Fibroblast of gingiva (primary cell): ENCODE measurements at regions not wholly inside any gene's neighbourhood (a gene's known extent, or its start where the extent isn't known, plus 50 kb on each side); places are given as distances from the start of the nearest gene placed in this dataset.
"Not testable (repeated sequence)": the region's sequence is repeated elsewhere in the genome, so short reads cannot be mapped to it uniquely, and the experiment has no call there.

Experiments used
- DNase-seq: peaks from one replicate; pipeline ENCODE4 v3.0.0-alpha.2; 2011; ENCODE audit warnings: low read depth

GRCh38 chr3:127439621-127440020, 150.9 kb downstream of the TPRA1 start:
- DNase-seq = no peak

GRCh38 chr3:127438951-127439350, 151.1 kb upstream of the PRR20G start:
- DNase-seq = no peak

- DNase-seq = no peak
These were observed 150.5 kb upstream of the PRR20G start for GRCh38 chr3:127438371-127438770.

DNA sequence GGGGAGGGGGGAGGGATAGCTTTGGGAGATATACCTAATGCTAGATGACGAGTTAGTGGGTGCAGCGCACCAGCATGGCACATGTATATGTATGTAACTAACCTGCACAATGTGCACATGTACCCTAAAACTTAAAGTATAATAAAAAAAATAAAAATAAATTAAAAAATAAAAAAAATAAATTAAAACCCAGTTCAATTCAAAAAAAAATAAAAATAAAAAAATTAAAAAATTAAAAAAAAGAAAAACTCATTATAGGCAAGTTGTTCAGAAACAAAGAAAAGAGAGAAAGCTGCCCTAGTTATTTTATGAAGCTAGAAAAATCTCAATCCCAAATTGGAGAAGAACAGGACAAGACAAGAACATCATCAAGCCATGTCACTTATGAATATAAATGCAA, 147.5 kb upstream of the PRR20G start:
- not testable (repeated sequence) for DNase-seq

DNA sequence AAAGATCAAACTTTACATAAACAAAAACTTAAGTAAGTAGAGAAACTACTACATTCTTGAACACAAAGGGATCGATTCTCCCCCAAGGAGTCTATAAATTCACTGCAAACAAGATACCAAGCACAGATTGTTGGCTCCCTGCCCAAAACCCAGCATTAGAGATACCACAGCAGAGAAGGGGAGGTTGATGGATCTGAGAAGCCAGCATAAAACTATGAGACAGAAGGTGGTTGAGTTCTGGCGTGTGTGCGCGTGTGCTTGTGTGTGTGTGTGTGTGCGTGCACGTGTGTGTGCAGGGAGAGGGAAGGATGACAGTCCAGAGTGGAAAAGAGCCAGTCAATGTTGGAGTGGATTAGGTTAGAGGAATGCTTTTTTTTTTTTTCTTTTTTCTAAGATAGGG, 143.2 kb upstream of the PRR20G start:
- DNase-seq = no peak

DNA sequence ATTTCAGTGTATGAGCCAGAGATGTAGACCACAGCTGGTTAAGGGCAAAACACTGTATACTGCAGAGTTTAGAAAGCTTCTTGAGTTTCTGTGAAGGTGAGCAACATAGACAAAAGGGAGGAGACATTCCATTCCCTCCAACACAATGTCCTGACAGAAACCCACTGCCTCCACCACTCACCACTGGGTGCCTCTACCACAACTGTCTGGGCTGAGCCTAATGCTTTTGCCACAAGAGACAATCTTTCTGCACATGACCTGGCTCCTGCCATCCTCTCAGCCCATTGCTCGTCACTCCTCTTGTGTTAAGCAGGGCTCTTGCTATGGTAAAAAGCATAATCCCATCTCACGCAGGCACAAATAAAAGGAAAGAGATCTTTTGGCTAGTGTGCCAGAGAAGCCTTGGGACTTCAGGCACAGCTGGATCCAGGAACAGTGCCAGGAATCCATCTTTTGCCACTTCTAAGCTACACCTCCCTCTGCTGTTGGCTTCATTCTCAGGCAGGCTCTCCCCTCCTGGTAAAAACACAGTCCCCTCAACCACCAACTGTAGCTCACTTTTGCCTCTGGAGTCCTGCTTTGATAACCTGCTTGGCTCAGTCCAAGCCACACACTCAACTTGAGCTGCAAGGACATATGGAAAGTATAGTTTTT, 140.6 kb upstream of the PRR20G start:
- no peak for DNase-seq

DNA sequence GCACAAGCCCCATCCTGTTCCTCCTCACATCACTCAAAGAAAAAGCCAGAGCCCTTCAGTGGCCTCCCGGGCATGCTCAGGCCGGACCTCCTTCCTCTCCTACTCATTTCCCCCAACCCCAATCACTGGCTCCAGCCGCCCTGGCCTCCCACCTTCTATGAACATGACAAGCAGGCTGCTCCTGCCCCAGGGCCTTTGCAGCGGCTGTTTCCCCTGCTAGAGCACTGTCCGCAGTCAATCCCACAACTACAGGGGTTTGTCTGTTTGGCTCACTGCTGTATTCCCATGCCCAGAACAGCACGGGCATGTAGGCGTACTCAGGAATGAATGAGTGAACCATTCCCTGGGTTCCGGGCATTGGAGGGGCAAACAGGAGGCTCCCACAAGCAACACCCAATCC, 139.8 kb upstream of the PRR20G start:
- no peak for DNase-seq

- no peak for DNase-seq
These were observed 139.3 kb upstream of the PRR20G start for GRCh38 chr3:127427156-127427555.

- no peak for DNase-seq
These were observed 138.8 kb upstream of the PRR20G start for GRCh38 chr3:127426444-127427153.

DNA sequence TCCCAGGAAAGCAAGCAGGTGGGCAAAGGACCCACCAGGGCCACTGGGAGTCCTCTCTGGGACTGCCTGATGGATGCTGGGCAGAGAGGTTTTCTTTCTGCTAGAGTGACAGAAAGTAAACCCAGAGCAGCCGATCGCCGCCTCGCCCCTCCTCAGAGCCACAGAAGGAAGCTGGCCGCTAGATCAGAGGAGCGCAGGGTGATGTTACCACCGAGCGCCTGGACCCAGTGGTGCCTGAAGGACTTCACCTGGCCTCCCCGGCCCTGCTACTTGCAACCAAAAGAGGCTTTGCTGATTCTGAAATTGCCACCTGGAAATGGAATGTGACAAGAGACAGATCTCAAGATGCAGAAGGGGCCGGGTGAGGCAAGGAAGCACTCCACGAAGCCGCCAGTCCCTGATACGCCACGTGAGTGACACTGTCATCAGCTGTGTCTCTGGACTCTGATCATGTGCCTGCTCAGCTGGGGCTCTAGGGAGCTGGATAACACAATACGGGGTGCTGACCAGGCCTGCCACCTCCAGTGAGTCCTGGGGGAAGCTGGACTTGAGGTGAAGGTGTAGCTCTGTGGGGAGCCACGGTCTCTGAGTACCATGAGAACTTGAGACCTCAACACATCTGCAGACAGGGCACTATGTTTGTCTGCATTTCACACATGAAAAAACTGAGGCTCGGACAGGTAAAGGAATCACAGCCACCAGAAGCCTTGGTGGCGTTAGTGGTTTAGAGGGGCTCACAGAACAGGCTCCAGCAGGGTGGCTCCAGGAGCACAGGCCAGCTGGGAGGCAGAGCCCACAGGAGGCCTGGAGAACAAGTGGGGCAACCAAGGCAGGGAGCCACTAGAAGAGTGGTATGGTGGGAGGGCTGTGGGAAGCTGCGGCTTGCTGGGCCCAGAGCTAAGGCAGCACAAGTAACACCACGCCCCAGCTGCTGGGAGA, 137.9 kb upstream of the PRR20G start:
- DNase-seq = no peak

DNA sequence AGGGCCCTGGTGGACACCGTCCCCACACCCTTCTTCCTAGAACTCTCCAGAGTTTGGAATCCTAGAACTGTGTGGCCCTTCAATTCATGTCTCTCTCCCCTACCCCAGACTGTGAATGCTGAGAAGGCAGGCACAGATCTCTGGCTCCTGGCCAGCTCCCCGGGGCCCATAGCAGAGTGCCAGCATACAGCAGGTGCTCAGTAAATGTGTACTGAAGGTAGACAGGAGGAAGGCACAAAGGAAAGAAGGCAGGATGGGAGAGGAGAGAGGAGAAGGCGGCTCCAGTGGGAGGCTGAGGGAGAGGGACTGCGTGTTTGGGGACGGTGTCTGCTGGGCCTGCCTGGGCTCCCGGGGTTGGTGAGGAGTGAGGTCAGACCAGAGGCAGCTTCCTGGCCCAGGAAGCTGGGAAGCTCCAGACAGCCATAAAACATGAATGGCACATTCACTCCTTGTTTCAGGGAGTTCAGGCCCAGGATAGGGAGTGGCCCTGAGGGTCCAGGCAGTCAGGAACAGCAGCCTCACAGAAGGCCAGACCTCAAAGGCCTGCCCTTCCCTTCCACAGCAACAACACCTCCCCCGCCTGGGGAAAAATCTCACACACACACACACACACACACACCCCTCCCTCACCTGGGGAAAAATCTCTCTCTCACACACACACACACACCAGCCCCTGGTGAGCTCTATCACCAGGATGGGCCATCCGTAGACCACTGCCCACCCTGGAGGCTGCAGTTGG, 137.1 kb upstream of the PRR20G start:
- DNase-seq = no peak

DNA sequence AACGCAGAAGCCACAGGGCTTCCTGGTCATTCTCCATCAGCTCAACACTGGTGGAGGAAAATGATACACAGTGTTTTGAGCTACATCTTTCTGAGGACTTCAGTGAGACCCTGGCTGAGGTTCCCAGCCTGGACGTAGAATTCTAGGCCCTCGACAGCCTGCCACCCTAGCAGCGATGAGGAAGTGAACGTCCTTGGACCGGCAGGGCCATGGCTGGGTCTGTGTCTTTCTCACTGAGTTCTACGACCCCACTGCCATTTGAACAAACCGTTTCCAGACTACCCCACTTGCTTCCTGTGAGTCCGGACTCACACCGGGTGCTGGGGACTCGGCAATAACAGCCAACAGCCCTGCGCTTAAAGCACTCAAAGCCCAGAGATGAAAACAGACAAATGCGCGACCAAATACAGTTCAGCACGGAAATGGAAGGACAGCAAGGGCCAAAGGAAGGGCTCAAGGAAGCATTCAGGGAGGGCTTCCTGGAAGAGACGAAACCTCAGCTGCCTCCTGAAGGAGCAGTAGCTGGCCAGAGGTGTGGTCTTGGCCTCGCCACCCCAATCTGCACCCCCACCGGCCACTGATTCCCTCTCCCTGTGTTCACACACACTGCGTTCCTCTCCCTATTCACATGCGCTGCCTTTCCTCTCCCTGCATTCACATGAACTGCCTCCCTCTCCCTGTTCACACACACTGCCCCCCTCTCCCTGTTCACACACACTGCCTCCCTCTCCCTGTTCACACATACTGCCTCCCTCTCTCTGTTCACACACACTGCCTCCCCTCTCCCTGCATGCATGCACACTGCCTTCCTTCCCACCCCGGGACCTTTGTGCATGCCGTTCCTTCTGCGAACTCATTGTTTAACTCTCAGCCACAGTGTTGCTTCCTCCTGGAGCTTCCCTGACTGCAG, 136.3 kb upstream of the PRR20G start:
- DNase-seq = no peak

DNA sequence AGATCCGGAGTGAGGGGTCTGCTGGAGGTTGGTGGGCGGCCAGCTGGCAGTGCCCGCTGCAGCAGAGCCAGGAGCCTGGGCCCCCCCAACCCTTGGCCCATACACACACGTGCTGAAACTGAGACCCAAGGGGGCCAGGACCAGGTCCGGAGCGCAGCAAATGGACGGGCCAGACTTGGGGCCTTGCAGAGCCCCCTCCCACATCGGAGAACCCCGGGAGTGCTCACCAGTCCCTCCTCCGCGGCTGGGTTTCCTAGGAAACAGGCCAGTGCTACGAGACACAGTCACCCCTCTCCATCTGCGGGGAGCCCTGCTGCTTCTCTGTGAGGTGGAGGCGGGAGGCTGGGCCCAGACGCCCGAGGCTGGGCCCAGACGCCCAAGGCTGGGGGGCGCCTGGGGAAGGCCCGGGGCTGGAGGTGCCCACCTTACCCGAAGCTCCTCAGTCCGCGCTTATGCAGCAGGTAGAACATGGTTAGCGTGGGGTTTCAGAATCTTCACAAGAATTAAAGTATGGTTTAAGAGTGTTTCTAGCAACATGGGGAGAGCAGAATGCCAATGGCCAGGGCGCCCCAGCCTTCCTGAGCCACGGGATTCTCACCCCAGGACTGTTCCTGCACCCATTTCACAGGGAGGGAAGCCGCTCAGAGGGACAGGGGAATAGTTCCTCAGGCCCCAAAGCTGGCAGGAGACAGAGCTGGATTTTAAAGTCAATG, 135.0 kb upstream of the PRR20G start:
- no peak for DNase-seq

- no peak for DNase-seq
These were observed 134.3 kb upstream of the PRR20G start for GRCh38 chr3:127421943-127422662.

- no peak for DNase-seq
These were observed 133.0 kb upstream of the PRR20G start for GRCh38 chr3:127420829-127421228.

DNA sequence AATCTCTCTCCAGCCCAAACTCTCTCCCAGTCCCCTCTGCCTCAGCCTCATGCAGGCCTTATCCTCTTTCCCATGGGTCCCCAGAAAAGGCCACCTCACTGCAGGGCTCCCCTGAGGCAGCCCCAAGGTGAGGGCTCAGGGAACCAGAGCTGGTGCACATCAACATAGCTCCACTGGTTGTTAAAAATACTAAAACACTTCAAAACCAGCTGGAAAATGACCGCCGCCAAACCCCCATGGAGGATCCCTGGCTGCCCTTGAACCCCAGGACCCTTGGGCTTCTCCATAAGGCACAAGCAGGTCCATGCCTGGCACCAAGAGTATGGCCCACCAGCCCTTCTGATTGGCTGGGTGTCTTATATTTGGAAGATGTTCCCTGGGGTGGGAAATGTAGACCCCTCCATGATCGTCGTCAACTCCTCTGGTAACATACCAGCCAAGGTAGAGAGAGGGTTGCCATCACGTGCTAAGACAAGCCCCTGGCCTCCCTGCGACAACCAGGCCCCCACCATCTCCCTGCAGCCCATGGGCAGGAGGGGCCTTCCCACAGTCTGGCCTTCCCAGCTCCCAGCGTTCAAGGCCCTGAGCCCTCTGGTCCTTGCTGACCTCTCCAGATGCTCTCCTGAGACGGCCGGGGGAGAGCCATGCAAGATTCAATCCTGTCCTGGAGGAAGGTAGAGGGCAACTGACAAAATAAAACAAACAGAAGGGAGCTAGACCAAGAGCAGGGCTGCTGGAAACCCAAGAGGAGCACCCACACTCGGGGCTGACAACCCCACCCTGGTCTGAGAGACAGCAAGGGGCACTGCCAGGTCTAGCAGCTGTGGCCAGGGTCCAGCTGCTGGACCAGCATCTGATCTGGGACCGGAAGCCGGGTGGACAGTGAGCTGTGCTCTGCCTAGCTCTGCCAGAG, 132.1 kb upstream of the PRR20G start:
- no peak for DNase-seq

- DNase-seq = no peak
These were observed 131.3 kb upstream of the PRR20G start for GRCh38 chr3:127419182-127419581.

DNA sequence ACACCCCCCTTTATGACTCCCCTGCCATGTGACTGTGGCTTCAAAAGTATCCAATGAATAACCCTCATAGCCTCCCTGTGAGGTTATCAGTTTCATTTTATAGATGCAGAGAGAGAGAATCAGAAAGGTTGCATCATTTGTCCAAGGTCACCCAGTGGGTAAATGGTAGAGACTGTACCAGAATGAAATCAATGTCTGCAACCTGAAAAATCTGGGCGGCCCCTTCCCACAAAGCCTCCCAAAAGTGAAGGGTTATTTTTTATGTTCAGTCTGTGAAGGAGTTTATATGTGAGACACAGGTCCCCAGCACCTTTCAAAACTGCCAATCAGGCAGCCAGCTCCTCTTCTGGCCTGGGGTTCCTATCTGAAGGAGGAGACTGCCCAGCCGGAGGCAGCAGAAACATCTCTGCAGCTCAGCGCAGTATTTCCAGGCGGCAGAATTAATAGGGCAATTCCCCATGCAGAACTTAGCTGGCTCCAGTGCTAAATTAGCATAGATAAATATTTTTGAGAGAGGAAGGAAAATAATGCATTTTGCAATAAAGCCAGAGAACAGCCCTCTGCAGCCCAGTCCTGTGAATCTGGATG, 130.8 kb upstream of the PRR20G start:
- DNase-seq = no peak
